Adrenal gland (tissue), 5 donors: ENCODE measurements at regions not wholly inside any gene's neighbourhood (a gene's known extent, or its start where the extent isn't known, plus 50 kb on each side); places are given as distances from the start of the nearest gene placed in this dataset.

ENCODE experiments used
- CTCF ChIP-seq, 6 experiments: fragments of 450-650 bp in 4 of 6; fragments of 200-600 bp in 2 of 6; sonication (generic) in 1 of 6; IDR thresholded peaks; 1 replicate in 5 of 6; 2 replicates in 1 of 6; pipeline versions ENCODE4 v1.5.1 to v1.8.0; 2016 to 2021; ENCODE audit warnings: antibody characterized with exemption in 6 of 6, mild to moderate bottlenecking in 2 of 6, moderate library complexity in 1 of 6
- POLR2A ChIP-seq, 2 donors: fragments of 450-650 bp; IDR thresholded peaks; one replicate each; pipeline ENCODE4 v1.6.1; 2017; ENCODE audit warnings: antibody characterized with exemption in 2 of 2, mild to moderate bottlenecking in 2 of 2, moderate library complexity in 1 of 2
- donor health status: DM: no; HTN: no; CAD: no.

GRCh38 chr20:61140576-61140975, 111.5 kb upstream of the CDH4 start:
- TF ChIP-seq CTCF (IDR thresholded peaks at IDR 0.05) (no peak), POLR2A (IDR thresholded peaks at IDR 0.05) (no peak)
